ENCODE measurements at regions not wholly inside any gene's neighbourhood (a gene's known extent, or its start where the extent isn't known, plus 50 kb on each side); places are given as distances from the start of the nearest gene placed in this dataset.

GRCh38 chr13:80235967-80236302 lies 105.0 kb downstream of the SPRY2 start:
- DNase-seq (ENCODE audit: low read depth in 2 of 2): no peak

- no peak for DNase-seq (ENCODE audit: low read depth in 2 of 2)
Observed at GRCh38 chr13:80235166-80235966, 105.6 kb downstream of the SPRY2 start.

- no peak for DNase-seq (ENCODE audit: low read depth in 2 of 2)
Observed at GRCh38 chr13:80227645-80228044, 113.3 kb downstream of the SPRY2 start.

- DNase-seq (ENCODE audit: low read depth in 2 of 2): no peak
Observed at GRCh38 chr13:80226645-80227044, 114.3 kb downstream of the SPRY2 start.

GRCh38 chr13:80224468-80224867 lies 116.5 kb downstream of the SPRY2 start:
- no peak for DNase-seq (ENCODE audit: low read depth in 2 of 2)

- DNase-seq (ENCODE audit: low read depth in 2 of 2): no peak
Observed at GRCh38 chr13:80217614-80218456, 123.1 kb downstream of the SPRY2 start.

- DNase-seq (ENCODE audit: low read depth in 2 of 2): no peak
Observed at GRCh38 chr13:80215368-80215767, 125.6 kb downstream of the SPRY2 start.

GRCh38 chr13:80214521-80214991 lies 126.4 kb downstream of the SPRY2 start:
- DNase-seq (ENCODE audit: low read depth in 2 of 2): no peak

- DNase-seq (ENCODE audit: low read depth in 2 of 2): no peak
Observed at GRCh38 chr13:80214050-80214449, 126.9 kb downstream of the SPRY2 start.

GRCh38 chr13:80213201-80213600 lies 127.7 kb downstream of the SPRY2 start:
- no peak for DNase-seq (ENCODE audit: low read depth in 2 of 2)

- DNase-seq (ENCODE audit: low read depth in 2 of 2): no peak
Observed at GRCh38 chr13:80211566-80211965, 129.4 kb downstream of the SPRY2 start.

- no peak for DNase-seq (ENCODE audit: low read depth in 2 of 2)
Observed at GRCh38 chr13:80204642-80205041, 136.3 kb downstream of the SPRY2 start.

- no peak for DNase-seq (ENCODE audit: low read depth in 2 of 2)
Observed at GRCh38 chr13:80203496-80203895, 137.4 kb downstream of the SPRY2 start.

- DNase-seq (ENCODE audit: low read depth in 2 of 2): no peak
Observed at GRCh38 chr13:80201694-80202468, 139.0 kb downstream of the SPRY2 start.

- DNase-seq (ENCODE audit: low read depth in 2 of 2): no peak
Observed at GRCh38 chr13:80199585-80200292, 141.2 kb downstream of the SPRY2 start.

- no peak for DNase-seq (ENCODE audit: low read depth in 2 of 2)
Observed at GRCh38 chr13:80199067-80199466, 141.9 kb downstream of the SPRY2 start.

GRCh38 chr13:80196756-80197155 lies 144.2 kb downstream of the SPRY2 start:
- no peak for DNase-seq (ENCODE audit: low read depth in 2 of 2)

GRCh38 chr13:80195649-80196048 lies 145.3 kb downstream of the SPRY2 start:
- DNase-seq (ENCODE audit: low read depth in 2 of 2): no peak

- no peak for DNase-seq (ENCODE audit: low read depth in 2 of 2)
Observed at GRCh38 chr13:80189889-80190597, 150.9 kb downstream of the SPRY2 start.

- no peak for DNase-seq (ENCODE audit: low read depth in 2 of 2)
Observed at GRCh38 chr13:80180740-80181355, 160.1 kb downstream of the SPRY2 start.

All from stimulated activated CD8-positive, alpha-beta memory T cell treated with anti-CD3 and anti-CD28 coated beads, Interleukin-7, amount 100 ng/mL, for 1 hour (primary cell).